ENCODE measurements at regions not wholly inside any gene's neighbourhood (a gene's known extent, or its start where the extent isn't known, plus 50 kb on each side); places are given as distances from the start of the nearest gene placed in this dataset.

- H3K27me3 ChIP-seq (ENCODE audit: control insufficient read depth in 2 of 2, insufficient read depth in 2 of 2, low read length in 2 of 2) = no peaks in the 10 kb centered on the region
- H3K9me3 ChIP-seq (replicated peaks in 1 of 2; ENCODE audit: control insufficient read depth in 1 of 2, insufficient read depth in 1 of 2, low read length in 2 of 2) = no peaks in the 10 kb centered on the region
- no peaks in the 10 kb centered on the region for H3K79me2 ChIP-seq (ENCODE audit: insufficient read depth, low read length)
- H3K9ac ChIP-seq (ENCODE audit: insufficient read depth, low read length, poor library complexity, severe bottlenecking) = no peak overlapping the region
- H3K36me3 Mint-ChIP-seq = no peaks in the 10 kb centered on the region
- H3K27ac ChIP-seq (ENCODE audit: low read depth in 1 of 2, low read length in 2 of 2) = no peak overlapping the region
- H3K4me2 ChIP-seq (replicated peaks; ENCODE audit: extremely low read depth, low read length, poor library complexity, severe bottlenecking) = no peak overlapping the region
- H4K20me1 ChIP-seq (ENCODE audit: insufficient read depth, low read length) = no peaks in the 10 kb centered on the region
- H3K4me1 ChIP-seq (ENCODE audit: control insufficient read depth in 1 of 2, insufficient read depth in 2 of 2, low read length in 2 of 2) = no peaks in the 10 kb centered on the region
- no peaks in the 10 kb centered on the region for H3K4me1 Mint-ChIP-seq
- no peak for TF ChIP-seq CTCF (IDR thresholded peaks at IDR 0.05)
- DNase-seq = no peak
- H3K4me3 ChIP-seq (replicated peaks in 1 of 3; ENCODE audit: low read depth in 2 of 3, low read length in 3 of 3) = no peak overlapping the region
- H3K27ac Mint-ChIP-seq = no peak overlapping the region
- H3K4me3 Mint-ChIP-seq = no peak overlapping the region
- H3K9me3 Mint-ChIP-seq = peaks cover 0 to 3% (median 0%) of the 10 kb centered on the region in 7 donors
- H2AFZ ChIP-seq (ENCODE audit: insufficient read depth, low read depth, low read length, poor library complexity, severe bottlenecking) = no peak overlapping the region
- 64% methylated on average over 2 of the region's 3 CpGs for WGBS (ENCODE audit: insufficient coverage)
- intact Hi-C loops (cut with micrococcal nuclease) = no loop called here
- H3K27me3 Mint-ChIP-seq (ENCODE audit: low read depth in 3 of 3) = peaks cover 0 to 3% (median 1%) of the 10 kb centered on the region in 3 donors
- H3K36me3 ChIP-seq (replicated peaks in 1 of 2; ENCODE audit: control insufficient read depth in 1 of 2, insufficient read depth in 2 of 2, low read length in 2 of 2) = no peaks in the 10 kb centered on the region
Observed at GRCh38 chr5:62937661-62938558, 359.3 kb downstream of the LRRC70 start.

- H3K79me2 ChIP-seq (ENCODE audit: insufficient read depth, low read length) = no peaks in the 10 kb centered on the region
- H3K4me1 ChIP-seq (ENCODE audit: control insufficient read depth in 1 of 2, insufficient read depth in 2 of 2, low read length in 2 of 2) = no peaks in the 10 kb centered on the region
- H3K4me3 Mint-ChIP-seq = no peak overlapping the region
- TF ChIP-seq CTCF (IDR thresholded peaks at IDR 0.05) = no peak
- no peaks in the 10 kb centered on the region for H3K36me3 Mint-ChIP-seq
- peaks cover 1 to 3% (median 2%) of the 10 kb centered on the region in 3 donors for H3K27me3 Mint-ChIP-seq (ENCODE audit: low read depth in 3 of 3)
- no peak overlapping the region for H3K27ac Mint-ChIP-seq
- WGBS (ENCODE audit: insufficient coverage) = 75% methylated on average over 2 of the region's 3 CpGs
- H3K9me3 Mint-ChIP-seq = peaks cover 0 to 3% (median 0%) of the 10 kb centered on the region in 7 donors
- H3K27me3 ChIP-seq (ENCODE audit: control insufficient read depth in 2 of 2, insufficient read depth in 2 of 2, low read length in 2 of 2) = no peaks in the 10 kb centered on the region
- no peaks in the 10 kb centered on the region for H3K9me3 ChIP-seq (replicated peaks in 1 of 2; ENCODE audit: control insufficient read depth in 1 of 2, insufficient read depth in 1 of 2, low read length in 2 of 2)
- intact Hi-C loops (cut with micrococcal nuclease) = no loop called here
- H3K9ac ChIP-seq (ENCODE audit: insufficient read depth, low read length, poor library complexity, severe bottlenecking) = no peak overlapping the region
- no peaks in the 10 kb centered on the region for H3K36me3 ChIP-seq (replicated peaks in 1 of 2; ENCODE audit: control insufficient read depth in 1 of 2, insufficient read depth in 2 of 2, low read length in 2 of 2)
- no peak overlapping the region for H3K4me3 ChIP-seq (replicated peaks in 1 of 3; ENCODE audit: low read depth in 2 of 3, low read length in 3 of 3)
- no peak overlapping the region for H3K4me2 ChIP-seq (replicated peaks; ENCODE audit: extremely low read depth, low read length, poor library complexity, severe bottlenecking)
- no peaks in the 10 kb centered on the region for H4K20me1 ChIP-seq (ENCODE audit: insufficient read depth, low read length)
- DNase-seq = no peak
- H3K4me1 Mint-ChIP-seq = no peaks in the 10 kb centered on the region
- no peak overlapping the region for H2AFZ ChIP-seq (ENCODE audit: insufficient read depth, low read depth, low read length, poor library complexity, severe bottlenecking)
- no peak overlapping the region for H3K27ac ChIP-seq (ENCODE audit: low read depth in 1 of 2, low read length in 2 of 2)
Observed at GRCh38 chr5:62935660-62936059, 357.0 kb downstream of the LRRC70 start.

Measured in CD14-positive monocyte (primary cell).